OCI-LY1 (cell line): ENCODE measurements at regions not wholly inside any gene's neighbourhood (a gene's known extent, or its start where the extent isn't known, plus 50 kb on each side); places are given as distances from the start of the nearest gene placed in this dataset.

Experiments used
- CTCF ChIP-seq: fragments of 200-600 bp; sonication (generic), shearing (Covaris generic); IDR thresholded peaks from 2 replicates; pipeline ENCODE4 v1.5.1; 2017; ENCODE audit warnings: mild to moderate bottlenecking, antibody characterized with exemption, low read length, moderate library complexity, mixed read lengths
- EZH2 ChIP-seq: fragments of 200-600 bp; sonication (generic), shearing (Covaris generic); IDR thresholded peaks from 2 replicates; pipeline ENCODE4 v1.8.0; 2017; ENCODE audit warnings: borderline replicate concordance, mixed run types, mild to moderate bottlenecking, antibody characterized with exemption, low read length, moderate library complexity, mixed read lengths

DNA sequence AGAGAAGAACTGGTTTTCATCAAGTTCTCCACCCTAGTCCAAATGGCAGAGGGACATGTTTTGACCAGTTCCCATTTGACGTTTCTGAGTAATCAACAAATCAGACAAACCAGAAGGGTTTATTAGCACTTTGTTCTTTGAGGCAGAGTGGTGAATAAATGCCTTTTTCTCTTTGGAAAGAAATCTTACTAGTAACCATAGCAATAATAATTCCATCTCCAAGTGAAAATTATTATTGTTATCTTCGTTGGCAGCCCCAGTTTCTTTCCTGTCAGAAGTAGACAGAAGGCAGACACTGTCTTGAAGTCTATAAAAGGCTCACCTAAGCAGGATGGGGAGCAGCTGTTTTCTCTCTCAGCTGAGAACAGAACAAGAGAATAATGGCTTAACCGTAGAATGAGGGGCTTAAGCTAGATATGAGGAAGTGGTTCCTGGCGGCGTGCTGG lies 391.6 kb downstream of the PBX1 start:
- TF ChIP-seq CTCF (no peak), EZH2 (no peak)
